Esophagus squamous epithelium (tissue), 4 donors: ENCODE measurements at regions not wholly inside any gene's neighbourhood (a gene's known extent, or its start where the extent isn't known, plus 50 kb on each side); places are given as distances from the start of the nearest gene placed in this dataset.

Source experiments
- CTCF ChIP-seq, 6 experiments: fragments of 450-650 bp in 4 of 6; fragments of 200-600 bp in 2 of 6; sonication (generic) in 2 of 6; IDR thresholded peaks; one replicate each; pipeline ENCODE4 v1.5.1; 2016 to 2019; ENCODE audit warnings: antibody characterized with exemption in 6 of 6, mild to moderate bottlenecking in 4 of 6, moderate library complexity in 4 of 6
- POLR2A ChIP-seq, 4 donors: fragments of 450-650 bp; IDR thresholded peaks; one replicate each; pipeline ENCODE4 v1.6.1; 2017; ENCODE audit warnings: antibody characterized with exemption in 4 of 4, mild to moderate bottlenecking in 4 of 4, moderate library complexity in 3 of 4

GRCh38 chr12:116463366-116463765, 95.8 kb upstream of the MAP1LC3B2 start:
- TF ChIP-seq CTCF (IDR thresholded peaks at IDR 0.05) (no peak), POLR2A (IDR thresholded peaks at IDR 0.05) (no peak)
